Panc1 (cell line): ENCODE measurements at regions not wholly inside any gene's neighbourhood (a gene's known extent, or its start where the extent isn't known, plus 50 kb on each side); places are given as distances from the start of the nearest gene placed in this dataset.

ENCODE experiments used
- ATAC-seq: fragments of 200-7000 bp; cut with Tn5 transposase; 2 replicates; pipeline ENCODE4 v1.9.1; 2020; ENCODE audit warnings: mild to moderate bottlenecking, moderate library complexity
- BruUV-seq: library from RNA; stranded (reverse); fragments of 400-500 nt; replicated peaks from 2 replicates; lab custom pipeline; 2021; lab: Mats Ljungman, UMichigan
- CTCF ChIA-PET: fragments of 300-600 bp; sonication (Branson Sonifier 250); formaldehyde crosslinking; loops from one replicate; lab custom pipeline; 2022; ENCODE audit warnings: antibody characterized with exemption; lab: Charles Lee
- POLR2A ChIA-PET: fragments of 300-600 bp; sonication (Branson Sonifier 250); formaldehyde crosslinking; loops from one replicate; lab custom pipeline; 2022; ENCODE audit warnings: antibody characterized with exemption; lab: Charles Lee
- DNase-seq: peaks from one replicate; pipeline ENCODE4 v3.0.0-alpha.2; 2010; ENCODE audit warnings: low read depth, low spot score
- H3K27ac ChIP-seq: 2 replicates; pipeline ENCODE4 v1.5.1; 2011; ENCODE audit warnings: mild to moderate bottlenecking, low read length, inconsistent platforms
- H3K27me3 ChIP-seq: fragments of 200-500 bp; sonication (Bioruptor generic); 2 replicates; pipeline ENCODE4 v1.6.0; 2014; ENCODE audit warnings: low read length, inconsistent platforms; ENCODE audit not compliant: control insufficient read depth, insufficient read depth
- H3K36me3 ChIP-seq: fragments of 200-500 bp; sonication (Bioruptor generic); 2 replicates; pipeline ENCODE4 v1.5.1; 2014; ENCODE audit warnings: inconsistent platforms, mild to moderate bottlenecking, low read length, moderate library complexity; ENCODE audit not compliant: control insufficient read depth, insufficient read depth
- H3K4me1 ChIP-seq: 2 replicates; pipeline ENCODE4 v1.5.1; 2011; ENCODE audit warnings: inconsistent platforms, mild to moderate bottlenecking, low read length, moderate library complexity; ENCODE audit not compliant: control insufficient read depth, insufficient read depth
- H3K4me3 ChIP-seq, 2 experiments: 2 replicates each; pipeline ENCODE4 v1.5.1; 2011 to 2012; ENCODE audit warnings: low read depth in 2 of 2, low read length in 2 of 2, mild to moderate bottlenecking in 2 of 2, inconsistent platforms in 1 of 2, moderate library complexity in 1 of 2
- H3K9me3 ChIP-seq: fragments of 200-500 bp; sonication (Bioruptor generic); 2 replicates; pipeline ENCODE4 v1.5.1; 2014; ENCODE audit warnings: low read depth, mild to moderate bottlenecking, inconsistent platforms, low read length, moderate library complexity; ENCODE audit not compliant: control insufficient read depth, insufficient read depth
- CTCF ChIP-seq: fragments of 450-650 bp; IDR thresholded peaks from 2 replicates; pipeline ENCODE4 v1.5.1; 2017; ENCODE audit warnings: mild to moderate bottlenecking
- POLR2AphosphoS5 ChIP-seq: IDR thresholded peaks from 2 replicates; pipeline ENCODE4 v1.6.1; 2012; ENCODE audit warnings: mild to moderate bottlenecking, low read depth, low read length, moderate library complexity
- REST ChIP-seq, 2 experiments: IDR thresholded peaks; 2 replicates each; pipeline ENCODE4 v1.6.1; 2011 to 2012; ENCODE audit warnings: low read depth in 2 of 2, control low read depth in 1 of 2, low read length in 1 of 2, mild to moderate bottlenecking in 1 of 2, moderate library complexity in 1 of 2; ENCODE audit not compliant: insufficient read depth in 1 of 2
- SIN3A ChIP-seq: IDR thresholded peaks from 2 replicates; pipeline ENCODE4 v1.6.1; 2012; ENCODE audit warnings: low read depth, mild to moderate bottlenecking, low read length, moderate library complexity, borderline replicate concordance; ENCODE audit not compliant: insufficient read depth
- TCF7L2 ChIP-seq: IDR thresholded peaks from 2 replicates; pipeline ENCODE4 v1.6.1; 2011; ENCODE audit warnings: mild to moderate bottlenecking, low read depth, low read length, inconsistent platforms
- in situ Hi-C: cut with HindIII; loops from 2 replicates; pipeline ENCODE4 v1.10.0; 2016; ENCODE audit warnings: low sequenced_read_pairs, low pct_unique_long_range_greater_than_20kb
- intact Hi-C: fragments of 100-400 bp; cut with micrococcal nuclease; formaldehyde crosslinking; loops from one replicate; pipeline ENCODE4 v1.10.0; 2022; ENCODE audit not compliant: unreplicated experiment

- H3K4me3 ChIP-seq: no peak overlapping the region
- H3K9me3 ChIP-seq: no peaks in the 10 kb centered on the region
- H3K27ac ChIP-seq: no peak overlapping the region
- no peak for DNase-seq
- H3K36me3 ChIP-seq: no peaks in the 10 kb centered on the region
- ChIA-PET POLR2A (no interaction called here), CTCF (interaction anchor here (0.5 kb wide), 1 partner anchor 95 kb away, joined by 3 read pairs; no protein-coding TSS in a partner anchor)
- TF ChIP-seq TCF7L2: no peak
- TF ChIP-seq REST (IDR thresholded peaks at IDR 0.05; ENCODE audit: insufficient read depth in 1 of 2, low read depth in 2 of 2, low read length in 1 of 2): no peak
- no peak for TF ChIP-seq CTCF
- no peak for TF ChIP-seq SIN3A
- no TSS peak for BruUV-seq
- H3K4me1 ChIP-seq: 0 out of 2 replicates have a peak, but pooled peaks cover 2% of the 10 kb centered on the region
- in situ Hi-C loops: no loop called here
- no peaks in the 10 kb centered on the region for H3K27me3 ChIP-seq
- ATAC-seq: no peak
- intact Hi-C loops: no loop called here
These were observed 111.0 kb upstream of the TJP1 start for GRCh38 chr15:29933042-29933803.

- no peak overlapping the region for H3K27ac ChIP-seq
- BruUV-seq: no TSS peak
- peaks cover 6% of the 10 kb centered on the region; the same call in 1 of the 2 replicates for H3K4me1 ChIP-seq
- ATAC-seq (no peak), DNase-seq (no peak)
- no peak overlapping the region for H3K4me3 ChIP-seq
- TF ChIP-seq TCF7L2 (no peak), POLR2AphosphoS5 (no peak), SIN3A (no peak), CTCF (no peak; the same call in none of the 2 replicates), REST (IDR thresholded peaks at IDR 0.05; ENCODE audit: insufficient read depth in 1 of 2, low read depth in 2 of 2, low read length in 1 of 2) (no peak)
- intact Hi-C loops (loop anchor here (5.0 to 10.0 kb wide), 2 partner anchors 179 to 261 kb away; no protein-coding TSS in a partner anchor), in situ Hi-C loops (no loop called here)
- ChIA-PET CTCF (interaction anchor here (0.5 to 1.3 kb wide), 8 partner anchors 26 to 313 kb away, joined by 3 to 6 read pairs (median 4); no protein-coding TSS in a partner anchor), POLR2A (no interaction called here)
- H3K27me3 ChIP-seq: no peaks in the 10 kb centered on the region
- H3K9me3 ChIP-seq: no peaks in the 10 kb centered on the region
- H3K36me3 ChIP-seq: no peaks in the 10 kb centered on the region
These were observed 103.8 kb upstream of the TJP1 start for GRCh38 chr15:29926083-29926388.
